A673 (cell line): ENCODE measurements at regions not wholly inside any gene's neighbourhood (a gene's known extent, or its start where the extent isn't known, plus 50 kb on each side); places are given as distances from the start of the nearest gene placed in this dataset.

ENCODE experiments used
- BruUV-seq: library from RNA; stranded (reverse); fragments of 400-500 nt; replicated peaks from 2 replicates; lab custom pipeline; 2021; lab: Mats Ljungman, UMichigan
- CTCF ChIA-PET: fragments of 300-600 bp; sonication (Branson Sonifier 250); formaldehyde crosslinking; loops from one replicate; lab custom pipeline; 2022; ENCODE audit warnings: antibody characterized with exemption; lab: Charles Lee
- POLR2A ChIA-PET: fragments of 300-600 bp; sonication (Branson Sonifier 250); formaldehyde crosslinking; loops from one replicate; lab custom pipeline; 2022; ENCODE audit warnings: antibody characterized with exemption; ENCODE audit not compliant: low non-redundant PET; lab: Charles Lee
- DNase-seq: peaks from one replicate; pipeline ENCODE4 v3.0.0-alpha.2; 2015; ENCODE audit warnings: low spot score
- H3K27ac ChIP-seq: fragments of 200-600 bp; sonication (generic); 2 replicates; pipeline ENCODE4 v1.5.1; 2016; ENCODE audit warnings: mixed run types, low read depth, mild to moderate bottlenecking, mixed read lengths, antibody characterized with exemption, low read length; ENCODE audit not compliant: poor library complexity, severe bottlenecking
- H3K27me3 ChIP-seq: fragments of 200-600 bp; sonication (generic); replicated peaks from 2 replicates; pipeline ENCODE4 v1.6.1; 2017; ENCODE audit warnings: mixed run types, low read depth, mild to moderate bottlenecking, mixed read lengths, antibody characterized with exemption, low read length; ENCODE audit not compliant: insufficient read depth, poor library complexity
- H3K36me3 ChIP-seq: fragments of 200-600 bp; sonication (generic); 2 replicates; pipeline ENCODE4 v1.6.1; 2016; ENCODE audit warnings: mixed run types, mild to moderate bottlenecking, mixed read lengths, antibody characterized with exemption, low read length; ENCODE audit not compliant: insufficient read depth, poor library complexity, severe bottlenecking
- H3K4me1 ChIP-seq: fragments of 200-600 bp; sonication (generic); 2 replicates; pipeline ENCODE4 v1.6.1; 2017; ENCODE audit warnings: mixed run types, mild to moderate bottlenecking, mixed read lengths, antibody characterized with exemption, low read length; ENCODE audit not compliant: insufficient read depth, poor library complexity, severe bottlenecking
- H3K4me3 ChIP-seq: fragments of 200-600 bp; sonication (generic); 2 replicates; pipeline ENCODE4 v1.5.1; 2016; ENCODE audit warnings: low read depth, mixed run types, mild to moderate bottlenecking, mixed read lengths, low read length; ENCODE audit not compliant: poor library complexity, severe bottlenecking
- H3K9me3 ChIP-seq: fragments of 200-600 bp; sonication (generic); 2 replicates; pipeline ENCODE4 v1.6.1; 2016; ENCODE audit warnings: mixed run types, low read depth, mild to moderate bottlenecking, mixed read lengths, antibody characterized with exemption, low read length; ENCODE audit not compliant: poor library complexity, severe bottlenecking
- EZH2 ChIP-seq: fragments of 200-600 bp; sonication (generic); IDR thresholded peaks from 2 replicates; pipeline ENCODE4 v1.6.1; 2017; ENCODE audit warnings: borderline replicate concordance, low read depth, mild to moderate bottlenecking, mixed read lengths, antibody characterized with exemption, low read length; ENCODE audit not compliant: poor library complexity, severe bottlenecking
- intact Hi-C: fragments of 100-400 bp; cut with micrococcal nuclease; formaldehyde crosslinking; loops from one replicate; pipeline ENCODE4 v1.10.0; 2022; ENCODE audit not compliant: unreplicated experiment
- TF ChIP-seq, protein P1 (sequence below): fragments of 300-800, 200-600 bp; sonication (generic); conservative IDR thresholded peaks from 2 replicates; pipeline ENCODE4 v1.5.1; 2017; ENCODE audit warnings: low read depth, mild to moderate bottlenecking, antibody characterized with exemption, low read length, moderate library complexity, mixed read lengths

- intact Hi-C loops, result no loop called here
- ChIA-PET CTCF (no interaction called here), POLR2A (no interaction called here)
- Histone ChIP-seq H3K9me3 (no peaks in the 10 kb centered on the region), H3K36me3 (no peaks in the 10 kb centered on the region), H3K27ac (no peak overlapping the region), H3K4me1 (peaks cover 4% of the 10 kb centered on the region), H3K27me3 (no peaks in the 10 kb centered on the region), H3K4me3 (no peak overlapping the region)
- TF ChIP-seq EZH2, result no peak
- TF ChIP-seq, protein P1, sequence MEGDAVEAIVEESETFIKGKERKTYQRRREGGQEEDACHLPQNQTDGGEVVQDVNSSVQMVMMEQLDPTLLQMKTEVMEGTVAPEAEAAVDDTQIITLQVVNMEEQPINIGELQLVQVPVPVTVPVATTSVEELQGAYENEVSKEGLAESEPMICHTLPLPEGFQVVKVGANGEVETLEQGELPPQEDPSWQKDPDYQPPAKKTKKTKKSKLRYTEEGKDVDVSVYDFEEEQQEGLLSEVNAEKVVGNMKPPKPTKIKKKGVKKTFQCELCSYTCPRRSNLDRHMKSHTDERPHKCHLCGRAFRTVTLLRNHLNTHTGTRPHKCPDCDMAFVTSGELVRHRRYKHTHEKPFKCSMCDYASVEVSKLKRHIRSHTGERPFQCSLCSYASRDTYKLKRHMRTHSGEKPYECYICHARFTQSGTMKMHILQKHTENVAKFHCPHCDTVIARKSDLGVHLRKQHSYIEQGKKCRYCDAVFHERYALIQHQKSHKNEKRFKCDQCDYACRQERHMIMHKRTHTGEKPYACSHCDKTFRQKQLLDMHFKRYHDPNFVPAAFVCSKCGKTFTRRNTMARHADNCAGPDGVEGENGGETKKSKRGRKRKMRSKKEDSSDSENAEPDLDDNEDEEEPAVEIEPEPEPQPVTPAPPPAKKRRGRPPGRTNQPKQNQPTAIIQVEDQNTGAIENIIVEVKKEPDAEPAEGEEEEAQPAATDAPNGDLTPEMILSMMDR, result no peak
- BruUV-seq, result no TSS peak
- DNase-seq, result no peak
Observed at GRCh38 chr5:99035942-99036341, 107.1 kb upstream of the CHD1 start.

DNA sequence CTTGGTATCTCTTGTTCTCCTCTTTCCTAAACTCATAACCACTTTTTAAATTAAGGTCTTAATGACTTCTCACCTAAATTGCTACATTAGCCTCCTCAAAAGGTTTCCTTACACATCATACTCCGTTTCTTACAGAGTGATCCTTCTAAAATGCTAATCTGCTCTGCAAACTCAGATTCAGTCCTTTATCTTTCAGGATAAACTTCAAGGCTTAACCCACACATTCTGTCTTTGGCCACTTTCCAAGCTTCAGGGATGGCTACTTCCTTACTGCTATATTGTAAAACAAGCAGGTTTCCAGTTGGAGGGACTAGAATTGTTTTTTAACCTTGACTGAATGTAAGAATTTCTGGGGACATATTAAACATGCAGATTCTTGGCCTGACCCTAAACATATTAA is 105.5 kb upstream of the CHD1 start:
- intact Hi-C loops, result loop anchor here (5.0 kb wide), 1 partner anchor 107 kb away; the partner anchor contains the start of gene CHD1
- Histone ChIP-seq H3K36me3 (no peaks in the 10 kb centered on the region), H3K4me1 (peaks cover 4% of the 10 kb centered on the region), H3K9me3 (no peaks in the 10 kb centered on the region), H3K27ac (no peak overlapping the region), H3K27me3 (no peaks in the 10 kb centered on the region), H3K4me3 (no peak overlapping the region)
- DNase-seq, result peak; percentile 41
- ChIA-PET POLR2A (no interaction called here), CTCF (no interaction called here)
- BruUV-seq, result no TSS peak
- TF ChIP-seq EZH2, result no peak
- TF ChIP-seq, protein P1, result no peak

DNA sequence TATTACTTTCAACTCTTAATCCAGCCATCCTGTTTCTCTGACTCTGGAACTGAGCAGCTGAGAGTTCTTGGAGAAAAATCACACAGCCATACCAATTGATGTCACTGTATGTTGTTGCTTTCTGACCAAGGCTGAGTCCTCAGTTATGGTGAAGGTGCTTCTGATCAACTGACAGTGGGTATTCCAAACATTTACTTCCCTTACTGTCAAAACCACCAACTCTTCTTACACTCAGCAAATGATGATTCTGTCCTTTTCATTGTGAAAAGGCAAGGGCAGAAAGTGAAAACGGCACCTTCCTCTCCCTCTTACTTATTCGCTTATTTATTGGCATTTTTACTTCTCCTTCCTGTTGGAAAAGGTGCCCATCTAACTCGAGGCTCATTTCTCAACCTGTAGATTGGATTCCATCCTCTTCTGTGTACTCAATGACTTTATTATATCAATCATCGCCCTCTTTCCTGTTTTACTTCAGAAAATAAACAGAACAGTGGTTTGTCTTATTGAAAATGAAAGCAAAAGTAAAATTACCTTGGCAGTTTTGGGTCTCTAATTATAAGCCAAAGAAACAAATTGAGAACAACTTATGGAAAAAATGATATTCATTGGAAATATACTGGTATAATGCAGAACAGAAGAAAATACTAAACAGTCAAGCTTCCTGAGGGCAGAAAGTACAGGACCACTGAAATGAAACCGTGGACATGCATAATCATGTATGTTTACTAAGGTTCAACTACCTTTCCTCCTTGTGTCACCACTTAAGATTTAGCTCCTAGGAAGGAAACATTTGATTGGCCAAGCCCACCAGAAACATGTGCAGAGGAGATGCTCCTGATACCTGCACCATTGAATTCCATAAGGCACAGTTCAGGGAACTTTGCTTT is 104.5 kb upstream of the CHD1 start:
- H3K36me3 ChIP-seq, result no peaks in the 10 kb centered on the region
- H3K4me1 ChIP-seq, result peaks cover 4% of the 10 kb centered on the region
- ChIA-PET POLR2A (no interaction called here), CTCF (interaction anchor here (1.0 kb wide), 1 partner anchor 128 kb away, joined by 3 read pairs; no protein-coding TSS in a partner anchor)
- TF ChIP-seq EZH2, result no peak
- TF ChIP-seq, protein P1, result no peak
- no peak overlapping the region for H3K27ac ChIP-seq
- no peak for DNase-seq
- intact Hi-C loops, result loop anchor here (1.0 to 5.0 kb wide), 3 partner anchors 8 to 262 kb away; partner anchors contain the start of gene CHD1
- peak overlapping the region; percentile 33 for H3K4me3 ChIP-seq
- no peaks in the 10 kb centered on the region for H3K9me3 ChIP-seq
- no peaks in the 10 kb centered on the region for H3K27me3 ChIP-seq
- BruUV-seq, result no TSS peak
